Activated T-helper 17 cell treated with anti-CD3 and anti-CD28 coated beads, Interleukin-2, amount 50 U/mL, for 72 hours (primary cell): ENCODE measurements at regions not wholly inside any gene's neighbourhood (a gene's known extent, or its start where the extent isn't known, plus 50 kb on each side); places are given as distances from the start of the nearest gene placed in this dataset.

Source experiments
- ATAC-seq: fragments of 150-1000 bp; cut with Tn5 transposase; replicated peaks from 2 replicates; pipeline ENCODE4 v1.10.0; 2021; ENCODE audit warnings: mild to moderate bottlenecking, moderate library complexity
- H3K27ac Mint-ChIP-seq: one replicate; pipeline ENCODE4 v1.8.0; 2022; ENCODE audit warnings: mixed read lengths
- H3K27me3 Mint-ChIP-seq: one replicate; pipeline ENCODE4 v1.8.0; 2022; ENCODE audit warnings: mixed read lengths
- H3K36me3 Mint-ChIP-seq: one replicate; pipeline ENCODE4 v1.8.0; 2022; ENCODE audit warnings: low read depth, mild to moderate bottlenecking, mixed read lengths
- H3K4me1 Mint-ChIP-seq: one replicate; pipeline ENCODE4 v1.8.0; 2022; ENCODE audit warnings: mixed read lengths
- H3K4me3 Mint-ChIP-seq: one replicate; pipeline ENCODE4 v1.8.0; 2022; ENCODE audit warnings: mild to moderate bottlenecking, mixed read lengths
- H3K9me3 Mint-ChIP-seq: one replicate; pipeline ENCODE4 v1.8.0; 2022; ENCODE audit warnings: mixed read lengths

GRCh38 chr10:108014145-108014901 is 849.8 kb upstream of the SORCS1 start:
- H3K27me3 Mint-ChIP-seq = no peaks in the 10 kb centered on the region
- H3K36me3 Mint-ChIP-seq = no peaks in the 10 kb centered on the region
- H3K9me3 Mint-ChIP-seq = peaks cover 11% of the 10 kb centered on the region
- H3K4me1 Mint-ChIP-seq = no peaks in the 10 kb centered on the region
- no peak overlapping the region for H3K27ac Mint-ChIP-seq
- ATAC-seq = no peak
- H3K4me3 Mint-ChIP-seq = no peak overlapping the region

DNA sequence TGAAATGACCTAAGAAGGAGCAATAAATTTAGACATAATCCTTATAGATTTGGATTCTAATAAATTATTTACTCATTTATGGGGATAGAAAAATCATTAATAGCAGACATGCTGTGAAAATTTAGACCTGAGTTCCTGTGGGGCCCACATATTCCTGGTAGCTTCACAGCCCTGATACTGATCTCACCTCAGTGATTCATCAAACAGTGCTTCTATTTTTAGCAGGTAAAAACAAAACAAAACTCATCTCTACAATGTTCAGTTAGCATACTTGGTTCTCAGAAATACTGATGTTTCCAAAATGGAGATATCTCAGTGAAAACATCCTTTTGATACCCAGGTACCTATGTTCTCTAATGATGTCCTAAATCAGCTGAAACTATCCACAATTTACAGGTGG is 841.1 kb upstream of the SORCS1 start:
- peaks cover 21% of the 10 kb centered on the region for H3K9me3 Mint-ChIP-seq
- no peak for ATAC-seq
- H3K4me3 Mint-ChIP-seq = no peak overlapping the region
- no peaks in the 10 kb centered on the region for H3K4me1 Mint-ChIP-seq
- no peak overlapping the region for H3K27ac Mint-ChIP-seq
- no peaks in the 10 kb centered on the region for H3K27me3 Mint-ChIP-seq
- no peaks in the 10 kb centered on the region for H3K36me3 Mint-ChIP-seq

DNA sequence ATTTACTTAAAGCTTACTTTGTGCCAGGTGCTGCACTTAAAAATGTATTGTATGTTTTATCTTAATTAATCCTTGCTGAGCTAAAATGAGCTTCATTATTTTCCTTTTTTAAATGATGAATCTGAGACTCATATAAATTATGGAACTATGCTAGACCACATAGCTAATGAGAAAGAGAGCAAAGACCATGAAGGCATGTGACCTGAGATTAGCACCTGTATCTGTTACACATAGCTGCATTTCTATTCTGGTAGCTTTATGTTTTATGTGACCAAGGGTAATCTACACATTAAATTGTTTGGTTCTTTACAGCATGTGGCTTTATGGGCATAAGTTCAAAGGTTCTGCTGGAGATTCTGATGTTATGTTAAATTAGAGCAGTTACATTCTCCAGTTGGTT is 839.1 kb upstream of the SORCS1 start:
- H3K9me3 Mint-ChIP-seq = peaks cover 16% of the 10 kb centered on the region
- H3K27ac Mint-ChIP-seq = no peak overlapping the region
- H3K4me1 Mint-ChIP-seq = no peaks in the 10 kb centered on the region
- no peaks in the 10 kb centered on the region for H3K36me3 Mint-ChIP-seq
- H3K4me3 Mint-ChIP-seq = no peak overlapping the region
- H3K27me3 Mint-ChIP-seq = no peaks in the 10 kb centered on the region
- ATAC-seq = no peak

- H3K36me3 Mint-ChIP-seq = no peaks in the 10 kb centered on the region
- H3K4me1 Mint-ChIP-seq = no peaks in the 10 kb centered on the region
- no peak for ATAC-seq
- H3K27ac Mint-ChIP-seq = no peak overlapping the region
- H3K4me3 Mint-ChIP-seq = no peak overlapping the region
- H3K27me3 Mint-ChIP-seq = no peaks in the 10 kb centered on the region
- H3K9me3 Mint-ChIP-seq = peaks cover 11% of the 10 kb centered on the region
Observed at GRCh38 chr10:108003061-108003460, 838.6 kb upstream of the SORCS1 start.

GRCh38 chr10:108000365-108000764 is 835.9 kb upstream of the SORCS1 start:
- Mint-ChIP-seq H3K27ac (no peak overlapping the region), H3K4me1 (no peaks in the 10 kb centered on the region), H3K27me3 (no peaks in the 10 kb centered on the region), H3K9me3 (peaks cover 3% of the 10 kb centered on the region), H3K36me3 (no peaks in the 10 kb centered on the region), H3K4me3 (no peak overlapping the region)
- no peak for ATAC-seq

DNA sequence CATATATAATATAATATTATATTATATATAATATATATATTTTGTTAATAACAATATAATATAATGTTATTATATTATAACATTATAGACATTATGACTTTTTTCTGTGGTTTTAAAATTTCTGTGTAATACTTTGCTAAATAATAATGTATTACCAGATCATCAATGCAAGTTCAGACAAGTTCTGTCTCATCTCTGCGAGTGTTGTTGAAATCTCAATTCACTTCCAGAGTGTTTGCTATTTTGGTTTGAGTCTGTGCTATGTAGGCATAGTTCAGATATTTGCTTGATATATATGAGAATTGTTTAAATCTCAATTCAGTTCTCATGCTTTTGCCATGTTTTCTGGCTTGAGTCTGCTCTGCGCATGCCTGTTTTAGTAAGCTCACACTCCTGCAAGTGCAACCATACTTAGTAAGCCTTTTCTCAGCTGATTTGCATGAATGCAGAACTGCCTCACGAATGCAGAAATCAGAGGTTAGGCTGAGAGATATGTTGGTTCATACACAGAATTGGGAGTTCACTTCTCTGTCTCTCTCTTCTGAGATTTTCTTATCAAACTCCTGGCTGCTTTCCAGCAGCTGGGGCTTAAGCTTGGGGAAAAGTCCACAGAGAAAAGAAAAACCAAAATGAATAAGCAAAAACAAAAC is 830.2 kb upstream of the SORCS1 start:
- Mint-ChIP-seq H3K27me3 (no peaks in the 10 kb centered on the region), H3K27ac (no peak overlapping the region), H3K4me1 (no peaks in the 10 kb centered on the region), H3K36me3 (no peaks in the 10 kb centered on the region), H3K9me3 (peaks cover 7% of the 10 kb centered on the region), H3K4me3 (no peak overlapping the region)
- ATAC-seq = no peak

GRCh38 chr10:107986571-107986970 is 822.1 kb upstream of the SORCS1 start:
- ATAC-seq = no peak
- Mint-ChIP-seq H3K36me3 (no peaks in the 10 kb centered on the region), H3K27ac (no peak overlapping the region), H3K4me3 (no peak overlapping the region), H3K4me1 (no peaks in the 10 kb centered on the region), H3K27me3 (no peaks in the 10 kb centered on the region), H3K9me3 (peaks cover 16% of the 10 kb centered on the region)

GRCh38 chr10:107984581-107984980 is 820.1 kb upstream of the SORCS1 start:
- H3K36me3 Mint-ChIP-seq = no peaks in the 10 kb centered on the region
- ATAC-seq = no peak
- no peak overlapping the region for H3K27ac Mint-ChIP-seq
- no peaks in the 10 kb centered on the region for H3K4me1 Mint-ChIP-seq
- no peaks in the 10 kb centered on the region for H3K27me3 Mint-ChIP-seq
- peaks cover 15% of the 10 kb centered on the region for H3K9me3 Mint-ChIP-seq
- no peak overlapping the region for H3K4me3 Mint-ChIP-seq

- no peaks in the 10 kb centered on the region for H3K27me3 Mint-ChIP-seq
- H3K27ac Mint-ChIP-seq = no peak overlapping the region
- ATAC-seq = no peak
- H3K4me1 Mint-ChIP-seq = no peaks in the 10 kb centered on the region
- peaks cover 13% of the 10 kb centered on the region for H3K9me3 Mint-ChIP-seq
- H3K4me3 Mint-ChIP-seq = no peak overlapping the region
- no peaks in the 10 kb centered on the region for H3K36me3 Mint-ChIP-seq
Observed at GRCh38 chr10:107984149-107984548, 819.6 kb upstream of the SORCS1 start.

DNA sequence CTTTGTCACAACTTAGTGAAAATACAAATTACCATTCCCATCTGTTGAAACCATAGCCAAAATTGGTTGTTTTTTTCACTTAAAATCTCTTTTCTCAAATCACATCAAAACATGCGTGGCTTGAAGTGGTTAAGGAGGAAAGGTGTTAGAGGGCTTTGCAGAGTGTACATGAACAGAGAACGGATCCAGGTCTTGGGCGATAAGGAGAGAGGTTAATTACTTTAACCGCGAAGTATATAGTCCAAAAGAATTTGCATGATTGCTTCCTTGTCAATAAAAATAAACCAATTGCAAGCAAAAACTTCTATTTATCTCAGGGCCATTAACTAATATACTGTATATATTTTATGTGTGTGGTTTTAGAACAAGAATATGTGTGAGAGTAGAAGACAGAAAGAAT is 813.9 kb upstream of the SORCS1 start:
- Mint-ChIP-seq H3K9me3 (peaks cover 18% of the 10 kb centered on the region), H3K27me3 (no peaks in the 10 kb centered on the region), H3K27ac (no peak overlapping the region), H3K4me1 (no peaks in the 10 kb centered on the region), H3K4me3 (no peak overlapping the region), H3K36me3 (no peaks in the 10 kb centered on the region)
- ATAC-seq = no peak

DNA sequence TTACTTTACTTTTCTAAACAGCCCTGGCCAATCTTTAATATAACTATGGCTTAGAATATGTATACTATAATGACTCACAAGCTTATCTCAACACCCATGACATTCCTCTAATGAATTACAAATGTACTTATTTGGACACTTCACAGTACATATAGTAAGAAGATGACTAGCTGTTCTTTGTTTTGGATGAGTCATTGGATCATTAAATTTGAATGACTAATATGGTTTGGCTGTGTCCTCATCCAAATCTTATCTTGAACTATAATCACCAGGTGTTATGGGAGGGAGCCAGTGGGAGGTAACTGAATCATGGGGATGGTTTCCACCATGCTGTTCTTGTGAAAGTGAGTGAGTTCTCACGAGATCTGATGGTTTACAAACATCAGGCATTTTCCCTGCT is 807.5 kb upstream of the SORCS1 start:
- no peaks in the 10 kb centered on the region for H3K27me3 Mint-ChIP-seq
- H3K4me3 Mint-ChIP-seq = no peak overlapping the region
- no peaks in the 10 kb centered on the region for H3K36me3 Mint-ChIP-seq
- H3K9me3 Mint-ChIP-seq = peaks cover 19% of the 10 kb centered on the region
- peak; percentile 16 for ATAC-seq
- H3K4me1 Mint-ChIP-seq = no peaks in the 10 kb centered on the region
- no peak overlapping the region for H3K27ac Mint-ChIP-seq

- Mint-ChIP-seq H3K4me3 (no peak overlapping the region), H3K27ac (no peak overlapping the region), H3K36me3 (no peaks in the 10 kb centered on the region), H3K27me3 (no peaks in the 10 kb centered on the region), H3K4me1 (no peaks in the 10 kb centered on the region), H3K9me3 (peaks cover 20% of the 10 kb centered on the region)
- no peak for ATAC-seq
Observed at GRCh38 chr10:107971411-107971810, 806.9 kb upstream of the SORCS1 start.

DNA sequence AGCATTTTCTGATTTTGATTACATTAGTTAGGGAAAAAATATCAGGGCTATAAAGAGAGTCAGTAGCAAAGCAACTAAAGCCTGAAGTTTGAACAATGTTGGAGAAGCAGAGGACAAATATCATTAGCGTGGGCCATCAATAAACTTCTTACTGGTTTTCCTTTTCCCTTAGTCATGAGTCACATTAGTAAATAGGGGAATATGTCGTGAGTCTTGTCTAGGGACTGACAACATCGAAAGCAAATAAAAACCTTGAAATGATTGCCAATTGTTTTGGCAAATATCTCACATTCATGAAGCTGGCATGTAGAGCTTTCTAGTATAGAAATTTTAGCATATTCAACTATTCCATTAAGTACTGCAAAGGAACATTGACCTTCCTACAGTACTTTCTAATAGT is 806.0 kb upstream of the SORCS1 start:
- no peak overlapping the region for H3K4me3 Mint-ChIP-seq
- no peaks in the 10 kb centered on the region for H3K4me1 Mint-ChIP-seq
- ATAC-seq = no peak
- peaks cover 16% of the 10 kb centered on the region for H3K9me3 Mint-ChIP-seq
- no peaks in the 10 kb centered on the region for H3K36me3 Mint-ChIP-seq
- H3K27ac Mint-ChIP-seq = no peak overlapping the region
- H3K27me3 Mint-ChIP-seq = no peaks in the 10 kb centered on the region

DNA sequence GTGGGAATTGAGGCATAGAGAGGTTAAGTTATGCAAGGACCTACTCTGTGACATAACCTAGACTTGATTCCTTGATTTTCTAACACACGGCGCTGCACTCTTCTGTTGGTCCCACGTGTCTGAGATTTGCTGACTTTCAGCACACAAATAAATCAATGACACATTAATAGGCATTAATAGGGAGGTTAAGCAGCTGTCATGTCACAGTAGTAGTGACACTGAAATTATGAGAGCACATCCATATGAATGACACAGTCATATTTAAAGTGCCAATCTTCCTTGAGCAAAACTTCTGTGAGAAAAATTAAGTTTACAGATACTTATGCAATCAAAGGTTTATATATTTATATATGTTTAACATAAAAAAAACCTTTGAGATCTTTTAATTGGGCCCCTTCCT is 805.4 kb upstream of the SORCS1 start:
- Mint-ChIP-seq H3K27ac (no peak overlapping the region), H3K27me3 (no peaks in the 10 kb centered on the region), H3K36me3 (no peaks in the 10 kb centered on the region), H3K9me3 (peaks cover 14% of the 10 kb centered on the region), H3K4me3 (no peak overlapping the region), H3K4me1 (no peaks in the 10 kb centered on the region)
- no peak for ATAC-seq

DNA sequence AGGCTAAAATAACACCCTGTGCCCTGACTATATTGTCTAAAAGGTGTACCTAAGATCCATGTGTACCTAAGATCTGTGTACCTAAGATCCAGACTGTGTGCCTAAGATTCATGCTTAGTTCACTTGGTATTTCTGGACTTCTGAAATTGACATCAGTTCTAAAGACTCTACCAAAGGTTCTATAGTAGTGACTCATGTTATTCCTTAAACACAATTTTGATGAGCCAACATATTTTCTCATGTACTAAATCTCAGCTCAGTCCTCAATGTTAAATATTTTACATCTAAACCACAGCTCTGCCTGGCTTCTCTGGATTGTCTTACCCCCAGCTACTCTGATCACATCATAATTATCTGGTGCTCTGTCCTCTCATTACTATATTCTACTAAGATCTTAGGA is 802.3 kb upstream of the SORCS1 start:
- Mint-ChIP-seq H3K27ac (no peak overlapping the region), H3K36me3 (no peaks in the 10 kb centered on the region), H3K27me3 (no peaks in the 10 kb centered on the region), H3K4me1 (no peaks in the 10 kb centered on the region), H3K4me3 (no peak overlapping the region), H3K9me3 (peaks cover 14% of the 10 kb centered on the region)
- ATAC-seq = no peak
